A673 (cell line): ENCODE measurements at regions not wholly inside any gene's neighbourhood (a gene's known extent, or its start where the extent isn't known, plus 50 kb on each side); places are given as distances from the start of the nearest gene placed in this dataset.

Source experiments
- EZH2 ChIP-seq: fragments of 200-600 bp; sonication (generic); IDR thresholded peaks from 2 replicates; pipeline ENCODE4 v1.6.1; 2017; ENCODE audit warnings: borderline replicate concordance, low read depth, mild to moderate bottlenecking, mixed read lengths, antibody characterized with exemption, low read length; ENCODE audit not compliant: poor library complexity, severe bottlenecking
- TF ChIP-seq, protein P1 (sequence below): fragments of 300-800, 200-600 bp; sonication (generic); conservative IDR thresholded peaks from 2 replicates; pipeline ENCODE4 v1.5.1; 2017; ENCODE audit warnings: low read depth, mild to moderate bottlenecking, antibody characterized with exemption, low read length, moderate library complexity, mixed read lengths

- TF ChIP-seq, protein P1, sequence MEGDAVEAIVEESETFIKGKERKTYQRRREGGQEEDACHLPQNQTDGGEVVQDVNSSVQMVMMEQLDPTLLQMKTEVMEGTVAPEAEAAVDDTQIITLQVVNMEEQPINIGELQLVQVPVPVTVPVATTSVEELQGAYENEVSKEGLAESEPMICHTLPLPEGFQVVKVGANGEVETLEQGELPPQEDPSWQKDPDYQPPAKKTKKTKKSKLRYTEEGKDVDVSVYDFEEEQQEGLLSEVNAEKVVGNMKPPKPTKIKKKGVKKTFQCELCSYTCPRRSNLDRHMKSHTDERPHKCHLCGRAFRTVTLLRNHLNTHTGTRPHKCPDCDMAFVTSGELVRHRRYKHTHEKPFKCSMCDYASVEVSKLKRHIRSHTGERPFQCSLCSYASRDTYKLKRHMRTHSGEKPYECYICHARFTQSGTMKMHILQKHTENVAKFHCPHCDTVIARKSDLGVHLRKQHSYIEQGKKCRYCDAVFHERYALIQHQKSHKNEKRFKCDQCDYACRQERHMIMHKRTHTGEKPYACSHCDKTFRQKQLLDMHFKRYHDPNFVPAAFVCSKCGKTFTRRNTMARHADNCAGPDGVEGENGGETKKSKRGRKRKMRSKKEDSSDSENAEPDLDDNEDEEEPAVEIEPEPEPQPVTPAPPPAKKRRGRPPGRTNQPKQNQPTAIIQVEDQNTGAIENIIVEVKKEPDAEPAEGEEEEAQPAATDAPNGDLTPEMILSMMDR = no peak
- no peak for TF ChIP-seq EZH2
Observed at GRCh38 chr2:150963336-150963735, 298.3 kb downstream of the RBM43 start.
